Mucosa of descending colon (tissue), 3 donors: ENCODE measurements at regions not wholly inside any gene's neighbourhood (a gene's known extent, or its start where the extent isn't known, plus 50 kb on each side); places are given as distances from the start of the nearest gene placed in this dataset.
A peak's percentile ranks its signal among the peaks of the same experiment; 100 is the strongest.

Experiments used
- ATAC-seq: fragments of 200-7000 bp; cut with Tn5 transposase; one replicate; pipeline ENCODE4 v1.9.1; 2020; ENCODE audit warnings: mild to moderate bottlenecking, moderate library complexity
- DNase-seq, 3 donors: peaks; one replicate each; pipeline ENCODE4 v3.0.0-alpha.2; 2020
- H3K36me3 ChIP-seq: fragments of 200-600 bp; one replicate; pipeline ENCODE4 v1.8.0; 2021; ENCODE audit warnings: low read depth, mild to moderate bottlenecking
- H3K4me1 ChIP-seq: fragments of 200-600 bp; one replicate; pipeline ENCODE4 v1.8.0; 2021; ENCODE audit warnings: low read depth, mild to moderate bottlenecking
- H3K4me3 ChIP-seq: fragments of 200-600 bp; one replicate; pipeline ENCODE4 v1.8.0; 2021; ENCODE audit warnings: mild to moderate bottlenecking
- H3K9me3 ChIP-seq: fragments of 200-600 bp; one replicate; pipeline ENCODE4 v1.8.0; 2021; ENCODE audit warnings: mild to moderate bottlenecking
- intact Hi-C, 2 donors: fragments of 100-400 bp; cut with DNase I in 1 of 2; cut with micrococcal nuclease in 1 of 2; formaldehyde crosslinking; loops; one replicate each; pipeline versions ENCODE4 v1.11.0 to v1.11.1; 2022; cut with DNase I, micrococcal nuclease
- TF ChIP-seq, protein P1 (sequence below): fragments of 200-600 bp; IDR thresholded peaks from one replicate; pipeline ENCODE4 v1.8.0; 2022; ENCODE audit warnings: antibody characterized with exemption, mild to moderate bottlenecking
- donor health status: DM: no; HTN: no; CAD: no; lungs with moderate emphysema.
- donor health status: DM: no; HTN: no; CAD: no.
- donor health status: DM: no; HTN: yes; CAD: no.

- Histone ChIP-seq H3K36me3 (no peaks in the 10 kb centered on the region), H3K9me3 (no peaks in the 10 kb centered on the region), H3K4me3 (no peak overlapping the region), H3K4me1 (no peaks in the 10 kb centered on the region)
- ATAC-seq: no peak
- intact Hi-C loops: no loop called here
- TF ChIP-seq, protein P1, sequence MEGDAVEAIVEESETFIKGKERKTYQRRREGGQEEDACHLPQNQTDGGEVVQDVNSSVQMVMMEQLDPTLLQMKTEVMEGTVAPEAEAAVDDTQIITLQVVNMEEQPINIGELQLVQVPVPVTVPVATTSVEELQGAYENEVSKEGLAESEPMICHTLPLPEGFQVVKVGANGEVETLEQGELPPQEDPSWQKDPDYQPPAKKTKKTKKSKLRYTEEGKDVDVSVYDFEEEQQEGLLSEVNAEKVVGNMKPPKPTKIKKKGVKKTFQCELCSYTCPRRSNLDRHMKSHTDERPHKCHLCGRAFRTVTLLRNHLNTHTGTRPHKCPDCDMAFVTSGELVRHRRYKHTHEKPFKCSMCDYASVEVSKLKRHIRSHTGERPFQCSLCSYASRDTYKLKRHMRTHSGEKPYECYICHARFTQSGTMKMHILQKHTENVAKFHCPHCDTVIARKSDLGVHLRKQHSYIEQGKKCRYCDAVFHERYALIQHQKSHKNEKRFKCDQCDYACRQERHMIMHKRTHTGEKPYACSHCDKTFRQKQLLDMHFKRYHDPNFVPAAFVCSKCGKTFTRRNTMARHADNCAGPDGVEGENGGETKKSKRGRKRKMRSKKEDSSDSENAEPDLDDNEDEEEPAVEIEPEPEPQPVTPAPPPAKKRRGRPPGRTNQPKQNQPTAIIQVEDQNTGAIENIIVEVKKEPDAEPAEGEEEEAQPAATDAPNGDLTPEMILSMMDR: no peak
- no peak for DNase-seq
These were observed 52.0 kb upstream of the PDC start for GRCh38 chr1:186512698-186513457.

DNA sequence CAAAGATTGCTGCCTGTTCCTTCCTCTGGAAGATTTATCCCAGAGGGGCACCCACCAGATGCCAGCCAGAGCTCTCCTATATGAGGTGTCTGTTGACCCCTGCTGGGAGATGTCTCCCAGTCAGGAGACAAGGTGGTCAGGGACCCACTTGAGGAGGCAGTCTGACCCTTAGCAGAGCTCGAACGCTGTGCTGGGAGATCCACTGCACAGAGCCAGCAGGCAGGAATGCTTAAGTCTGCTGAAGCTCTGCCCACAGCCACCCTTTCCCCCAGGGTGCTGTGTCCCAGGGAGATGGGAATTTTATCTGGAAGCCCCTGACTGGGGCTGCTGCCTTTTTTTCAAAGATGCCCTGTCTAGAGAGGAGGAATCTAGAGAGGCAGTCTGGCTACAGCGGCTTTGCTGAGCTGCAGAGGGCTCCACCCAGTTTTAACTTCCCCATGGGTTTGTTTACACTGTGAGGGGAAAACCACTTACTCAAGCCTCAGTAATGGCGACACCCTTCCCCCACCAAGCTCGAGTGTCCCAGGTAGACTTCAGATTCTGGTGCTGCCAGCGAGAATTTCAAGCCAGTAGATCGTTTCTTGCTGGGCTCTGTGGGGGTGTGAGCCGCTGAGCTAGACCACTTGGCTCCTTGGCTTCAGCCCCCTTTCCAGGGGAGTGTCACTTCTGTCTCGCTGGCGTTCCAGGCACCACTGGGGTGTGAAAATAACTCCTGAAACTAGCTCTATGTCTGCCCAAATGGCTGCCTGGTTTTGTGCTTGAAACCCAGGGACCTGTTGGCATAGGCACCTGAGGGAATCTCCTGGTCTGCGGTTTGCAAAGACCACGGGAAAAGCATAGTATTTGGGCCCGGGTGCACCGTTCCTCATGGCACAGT, 51.1 kb upstream of the PDC start:
- no peaks in the 10 kb centered on the region for H3K9me3 ChIP-seq
- no peaks in the 10 kb centered on the region for H3K4me1 ChIP-seq
- DNase-seq (peak in 1 of 3 donors; percentile 6), ATAC-seq (no peak)
- no peak overlapping the region for H3K4me3 ChIP-seq
- H3K36me3 ChIP-seq: no peaks in the 10 kb centered on the region
- TF ChIP-seq, protein P1: no peak
- intact Hi-C loops: no loop called here
